B cell (primary cell): ENCODE measurements at regions not wholly inside any gene's neighbourhood (a gene's known extent, or its start where the extent isn't known, plus 50 kb on each side); places are given as distances from the start of the nearest gene placed in this dataset.

Experiments used
- ATAC-seq: fragments of 200-7000 bp; cut with Tn5 transposase; one replicate; pipeline ENCODE4 v1.10.0; 2021; ENCODE audit warnings: low read depth, mild to moderate bottlenecking, moderate number of reproducible peaks, moderate library complexity
- CTCF ChIA-PET: fragments of 350-600 bp; sonication (Branson Sonifier 250); formaldehyde crosslinking; loops from one replicate; lab custom pipeline; 2021; ENCODE audit warnings: antibody characterized with exemption, inconsistent platforms; lab: Charles Lee
- POLR2A ChIA-PET: fragments of 350-600 bp; sonication (Branson Sonifier 250); formaldehyde crosslinking; loops from one replicate; lab custom pipeline; 2021; ENCODE audit warnings: antibody characterized with exemption; lab: Charles Lee
- DNase-seq: peaks from one replicate; pipeline ENCODE4 v3.0.0; 2013
- H2AFZ ChIP-seq: 2 replicates; pipeline ENCODE4 v1.6.1; 2012; ENCODE audit warnings: mild to moderate bottlenecking, low read depth, low read length; ENCODE audit not compliant: insufficient read depth, poor library complexity, severe bottlenecking
- H3K27ac ChIP-seq, 2 donors: 1 replicate in 1 of 2; 2 replicates in 1 of 2; pipeline ENCODE4 v1.5.1; 2012 to 2013; ENCODE audit warnings: low read length in 2 of 2, mild to moderate bottlenecking in 2 of 2, moderate library complexity in 1 of 2
- H3K27me3 ChIP-seq, 4 experiments: fragments of 200-600 bp in 1 of 4; sonication (generic) in 1 of 4; replicated peaks in 1 of 4; 1 replicate in 2 of 4; 2 replicates in 2 of 4; pipeline versions ENCODE4 v1.6.1 to v1.7.0; 2013 to 2016; ENCODE audit warnings: low read length in 3 of 4, mild to moderate bottlenecking in 2 of 4, mixed read lengths in 1 of 4, moderate library complexity in 1 of 4; ENCODE audit not compliant: insufficient read depth in 4 of 4, control insufficient read depth in 3 of 4; ENCODE audit errors: control extremely low read depth in 1 of 4
- H3K36me3 ChIP-seq, 2 experiments: replicated peaks in 1 of 2; 1 replicate in 1 of 2; 2 replicates in 1 of 2; pipeline versions ENCODE4 v1.6.1 to v1.7.1; 2013; ENCODE audit warnings: low read length in 1 of 2; ENCODE audit not compliant: insufficient read depth in 2 of 2, control insufficient read depth in 1 of 2; ENCODE audit errors: control extremely low read depth in 1 of 2, extremely low read depth in 1 of 2
- H3K4me1 ChIP-seq, 2 donors: fragments of 200-600 bp in 1 of 2; sonication (generic) in 1 of 2; 1 replicate in 1 of 2; 2 replicates in 1 of 2; pipeline versions ENCODE4 v1.5.1 to v1.6.1; 2013 to 2017; ENCODE audit warnings: low read length in 2 of 2; ENCODE audit not compliant: control insufficient read depth in 2 of 2, insufficient read depth in 2 of 2
- H3K4me2 ChIP-seq: replicated peaks from 2 replicates; pipeline ENCODE3; 2012; ENCODE audit warnings: mild to moderate bottlenecking, low read depth, low read length; ENCODE audit not compliant: poor library complexity, severe bottlenecking
- H3K4me3 ChIP-seq, 5 experiments: fragments of 200-600 bp in 1 of 5; sonication (generic) in 1 of 5; 1 replicate in 3 of 5; 2 replicates in 2 of 5; pipeline versions ENCODE4 v1.5.1 to v1.7.0; 2011 to 2016; ENCODE audit warnings: low read length in 4 of 5, mild to moderate bottlenecking in 4 of 5, low read depth in 2 of 5, control low read depth in 1 of 5, moderate library complexity in 1 of 5; ENCODE audit not compliant: insufficient read depth in 1 of 5; ENCODE audit errors: control extremely low read depth in 1 of 5, extremely low read depth in 1 of 5
- H3K79me2 ChIP-seq: fragments of 200-600 bp; sonication (generic); one replicate; pipeline ENCODE4 v1.6.0; 2016; ENCODE audit warnings: low read length; ENCODE audit not compliant: control insufficient read depth, insufficient read depth
- H3K9ac ChIP-seq: fragments of 200-600 bp; sonication (generic); 2 replicates; pipeline ENCODE4 v1.6.1; 2017; ENCODE audit warnings: mild to moderate bottlenecking, low read length, moderate library complexity
- H3K9me3 ChIP-seq, 3 donors: one replicate each; pipeline versions ENCODE4 v1.6.1 to v1.7.1; 2013; ENCODE audit warnings: low read length in 2 of 3; ENCODE audit not compliant: control insufficient read depth in 2 of 3, insufficient read depth in 1 of 3; ENCODE audit errors: control extremely low read depth in 1 of 3
- H4K20me1 ChIP-seq: 2 replicates; pipeline ENCODE4 v1.6.0; 2012; ENCODE audit warnings: mild to moderate bottlenecking, low read length; ENCODE audit not compliant: insufficient read depth, control insufficient read depth, poor library complexity, severe bottlenecking
- H3K27ac Mint-ChIP-seq: one replicate; pipeline ENCODE4 v1.8.0; 2021; ENCODE audit warnings: mixed read lengths
- H3K27me3 Mint-ChIP-seq: one replicate; pipeline ENCODE4 v1.8.0; 2021; ENCODE audit warnings: mixed read lengths
- H3K4me1 Mint-ChIP-seq: one replicate; pipeline ENCODE4 v1.8.0; 2021; ENCODE audit warnings: mixed read lengths
- H3K4me3 Mint-ChIP-seq: one replicate; pipeline ENCODE4 v1.8.0; 2021; ENCODE audit warnings: mixed read lengths
- H3K9me3 Mint-ChIP-seq: one replicate; pipeline ENCODE4 v1.8.0; 2022; ENCODE audit warnings: mixed read lengths; ENCODE audit not compliant: insufficient read depth
- CTCF ChIP-seq: fragments of 200-600 bp; IDR thresholded peaks from one replicate; pipeline ENCODE4 v1.8.0; 2022; ENCODE audit warnings: antibody characterized with exemption, mild to moderate bottlenecking
- EZH2 ChIP-seq: IDR thresholded peaks from 2 replicates; pipeline ENCODE4 v1.6.1; 2012; ENCODE audit warnings: borderline replicate concordance, low read depth, mild to moderate bottlenecking, moderate library complexity, low read length; ENCODE audit not compliant: insufficient read depth, poor library complexity, severe bottlenecking
- WGBS: methylation state at CpG from one replicate; pipeline ENCODE4 v1.1.5; 2013; ENCODE audit warnings: missing lambda C conversion rate; ENCODE audit not compliant: insufficient coverage; 5-methylcytosine and 5-hydroxymethylcytosine counted together
- intact Hi-C: fragments of 100-400 bp; cut with micrococcal nuclease; formaldehyde crosslinking; loops from one replicate; pipeline ENCODE4 v1.10.0; 2022

- H3K9me3 ChIP-seq: no peaks in the 10 kb centered on the region
- CTCF ChIA-PET: no interaction called here
- no peak overlapping the region for H3K9ac ChIP-seq
- intact Hi-C loops: no loop called here
- ATAC-seq (no peak), DNase-seq (no peak)
- H3K79me2 ChIP-seq: peaks cover 70% of the 10 kb centered on the region
- H3K4me1 ChIP-seq: peaks cover 0 to 8% of the 10 kb centered on the region in 2 donors
- H3K27ac ChIP-seq: no peak overlapping the region
- POLR2A ChIA-PET: no interaction called here
- Mint-ChIP-seq H3K4me3 (no peak overlapping the region), H3K27ac (no peak overlapping the region), H3K9me3 (no peaks in the 10 kb centered on the region), H3K27me3 (no peaks in the 10 kb centered on the region), H3K4me1 (peaks cover 4% of the 10 kb centered on the region)
- peaks cover 49% of the 10 kb centered on the region for H4K20me1 ChIP-seq
- H3K36me3 ChIP-seq: peaks cover 0 to 54% of the 10 kb centered on the region in 2 experiments
- H3K4me2 ChIP-seq: no peak overlapping the region
- TF ChIP-seq EZH2 (no peak), CTCF (no peak)
- WGBS: 100% methylated on average over 2 of the region's 2 CpGs
- no peak overlapping the region for H2AFZ ChIP-seq
- no peak overlapping the region for H3K4me3 ChIP-seq
- H3K27me3 ChIP-seq: no peaks in the 10 kb centered on the region
These were observed 121.0 kb downstream of the NCOR2 start for GRCh38 chr12:124446364-124446763.

- Histone ChIP-seq H3K9me3 (no peaks in the 10 kb centered on the region), H3K9ac (no peak overlapping the region), H3K79me2 (peaks cover 70% of the 10 kb centered on the region), H4K20me1 (peaks cover 54% of the 10 kb centered on the region), H3K4me3 (no peak overlapping the region), H3K27ac (no peak overlapping the region), H3K36me3 (peaks cover 0 to 54% of the 10 kb centered on the region in 2 experiments), H3K4me1 (peaks cover 0 to 2% of the 10 kb centered on the region in 2 donors), H2AFZ (no peak overlapping the region), H3K27me3 (no peaks in the 10 kb centered on the region), H3K4me2 (no peak overlapping the region)
- no peak overlapping the region for H3K4me3 Mint-ChIP-seq
- ATAC-seq: no peak
- no peaks in the 10 kb centered on the region for H3K9me3 Mint-ChIP-seq
- intact Hi-C loops: no loop called here
- H3K4me1 Mint-ChIP-seq: no peaks in the 10 kb centered on the region
- POLR2A ChIA-PET: no interaction called here
- no peak for DNase-seq
- no peak for TF ChIP-seq EZH2
- TF ChIP-seq CTCF: no peak
- CTCF ChIA-PET: no interaction called here
- H3K27ac Mint-ChIP-seq: no peak overlapping the region
- 98% methylated on average over 8 of the region's 8 CpGs for WGBS
- H3K27me3 Mint-ChIP-seq: no peaks in the 10 kb centered on the region
These were observed 121.6 kb downstream of the NCOR2 start for GRCh38 chr12:124445826-124446225.
